ENCODE measurements at regions not wholly inside any gene's neighbourhood (a gene's known extent, or its start where the extent isn't known, plus 50 kb on each side); places are given as distances from the start of the nearest gene placed in this dataset.

DNA sequence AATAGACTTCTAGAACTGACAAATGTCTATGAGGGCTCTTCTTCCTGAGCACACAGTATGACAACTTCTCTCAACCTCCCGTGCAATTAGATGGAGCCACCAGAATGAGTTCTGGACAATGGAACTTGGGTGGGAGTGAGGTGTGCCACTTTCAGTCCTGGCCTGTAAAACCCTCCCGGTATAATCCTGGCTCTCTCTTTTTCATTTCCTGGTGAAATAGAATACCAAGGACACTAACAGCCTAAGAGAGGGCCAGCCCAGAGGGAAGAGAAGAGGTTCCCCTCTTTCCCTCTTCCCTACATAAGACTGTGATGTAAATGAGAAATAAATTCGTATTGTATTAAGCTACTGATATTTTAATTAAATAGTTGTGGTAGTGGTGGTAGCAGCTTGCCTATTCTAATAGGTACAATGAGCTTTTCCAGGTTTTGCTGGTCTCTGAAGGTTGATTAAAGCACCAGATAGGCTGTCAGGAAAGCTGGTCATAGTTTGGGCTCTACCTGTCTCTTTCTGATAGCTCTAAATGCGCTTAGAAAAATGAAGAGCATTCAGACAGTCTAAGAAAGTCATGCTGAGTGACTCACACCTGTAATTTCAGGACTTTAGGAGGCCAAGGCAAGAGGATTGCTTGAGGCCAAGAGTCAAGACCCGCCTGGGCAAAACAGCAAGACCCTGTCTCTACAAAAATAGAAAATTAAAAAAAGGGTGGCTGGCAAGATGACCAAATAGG lies 108.6 kb upstream of the ZNF644 start:
- H3K9me3 ChIP-seq, result no peaks in the 10 kb centered on the region
- H3K36me3 ChIP-seq, result no peaks in the 10 kb centered on the region
- TF ChIP-seq POLR2A (IDR thresholded peaks at IDR 0.05), result no peak
- TF ChIP-seq, protein P1, sequence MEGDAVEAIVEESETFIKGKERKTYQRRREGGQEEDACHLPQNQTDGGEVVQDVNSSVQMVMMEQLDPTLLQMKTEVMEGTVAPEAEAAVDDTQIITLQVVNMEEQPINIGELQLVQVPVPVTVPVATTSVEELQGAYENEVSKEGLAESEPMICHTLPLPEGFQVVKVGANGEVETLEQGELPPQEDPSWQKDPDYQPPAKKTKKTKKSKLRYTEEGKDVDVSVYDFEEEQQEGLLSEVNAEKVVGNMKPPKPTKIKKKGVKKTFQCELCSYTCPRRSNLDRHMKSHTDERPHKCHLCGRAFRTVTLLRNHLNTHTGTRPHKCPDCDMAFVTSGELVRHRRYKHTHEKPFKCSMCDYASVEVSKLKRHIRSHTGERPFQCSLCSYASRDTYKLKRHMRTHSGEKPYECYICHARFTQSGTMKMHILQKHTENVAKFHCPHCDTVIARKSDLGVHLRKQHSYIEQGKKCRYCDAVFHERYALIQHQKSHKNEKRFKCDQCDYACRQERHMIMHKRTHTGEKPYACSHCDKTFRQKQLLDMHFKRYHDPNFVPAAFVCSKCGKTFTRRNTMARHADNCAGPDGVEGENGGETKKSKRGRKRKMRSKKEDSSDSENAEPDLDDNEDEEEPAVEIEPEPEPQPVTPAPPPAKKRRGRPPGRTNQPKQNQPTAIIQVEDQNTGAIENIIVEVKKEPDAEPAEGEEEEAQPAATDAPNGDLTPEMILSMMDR (IDR thresholded peaks at IDR 0.05 in 8 of 11, conservative IDR thresholded peaks at IDR 0.05 in 3 of 11), result no peak
- no peak for TF ChIP-seq POLR2AphosphoS5 (IDR thresholded peaks at IDR 0.05)
- peaks cover 0 to 4% (median 0%) of the 10 kb centered on the region in 7 donors for H3K27me3 ChIP-seq (replicated peaks in 1 of 7)
- intact Hi-C loops (cut with DNase I; ENCODE audit: low total_unique reads), result no loop called here
- DNase-seq, result no peak
- no peak overlapping the region for H3K4me3 ChIP-seq
- H3K4me1 ChIP-seq, result no peaks in the 10 kb centered on the region
- WGBS, 5 donors, result 82 to 91% (median 86%) methylated on average over 5 of the region's 5 CpGs
- H3K27ac ChIP-seq, result no peak overlapping the region

DNA sequence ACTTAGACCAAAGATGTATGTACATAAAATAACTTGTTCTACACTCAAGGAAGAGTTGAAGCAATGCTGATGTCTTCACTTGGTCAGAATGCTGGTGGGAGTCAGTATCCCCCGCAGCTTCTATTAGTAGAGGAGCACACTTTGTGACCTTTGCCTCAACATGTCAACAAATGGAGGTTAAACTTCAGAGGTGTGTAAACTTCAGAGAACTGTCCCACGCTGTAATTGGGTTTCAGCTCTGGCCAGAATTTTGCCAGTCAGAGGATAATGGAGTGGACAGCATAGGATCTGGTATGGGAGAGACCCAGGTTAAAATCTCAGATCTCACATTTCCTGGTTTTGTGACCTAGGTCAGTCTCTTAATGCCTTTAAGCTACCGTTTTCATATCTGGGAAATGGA lies 107.6 kb upstream of the ZNF644 start:
- WGBS, 5 donors, result 70 to 83% (median 80%) methylated on average over 3 of the region's 3 CpGs
- peaks cover 0 to 4% (median 0%) of the 10 kb centered on the region in 7 donors for H3K27me3 ChIP-seq (replicated peaks in 1 of 7)
- TF ChIP-seq, protein P1 (IDR thresholded peaks at IDR 0.05 in 8 of 11, conservative IDR thresholded peaks at IDR 0.05 in 3 of 11), result no peak
- TF ChIP-seq POLR2A (IDR thresholded peaks at IDR 0.05) (no peak), POLR2AphosphoS5 (IDR thresholded peaks at IDR 0.05) (no peak)
- peaks cover 0 to 3% (median 0%) of the 10 kb centered on the region in 6 donors for H3K4me1 ChIP-seq
- H3K4me3 ChIP-seq, result no peak overlapping the region
- H3K27ac ChIP-seq, result no peak overlapping the region
- H3K36me3 ChIP-seq, result no peaks in the 10 kb centered on the region
- intact Hi-C loops (cut with DNase I; ENCODE audit: low total_unique reads), result no loop called here
- DNase-seq, result no peak
- no peaks in the 10 kb centered on the region for H3K9me3 ChIP-seq

- H3K36me3 ChIP-seq, result no peaks in the 10 kb centered on the region
- peaks cover 0 to 4% (median 0%) of the 10 kb centered on the region in 6 donors for H3K4me1 ChIP-seq
- WGBS, 5 donors, result 65 to 74% (median 69%) methylated on average over 1 of the region's 1 CpG
- DNase-seq, result no peak
- TF ChIP-seq POLR2A (IDR thresholded peaks at IDR 0.05) (no peak), POLR2AphosphoS5 (IDR thresholded peaks at IDR 0.05) (no peak)
- TF ChIP-seq, protein P1 (IDR thresholded peaks at IDR 0.05 in 8 of 11, conservative IDR thresholded peaks at IDR 0.05 in 3 of 11), result no peak
- H3K27me3 ChIP-seq (replicated peaks in 1 of 7), result peaks cover 0 to 4% (median 0%) of the 10 kb centered on the region in 7 donors
- intact Hi-C loops (cut with DNase I; ENCODE audit: low total_unique reads), result no loop called here
- H3K9me3 ChIP-seq, result no peaks in the 10 kb centered on the region
- no peak overlapping the region for H3K27ac ChIP-seq
- no peak overlapping the region for H3K4me3 ChIP-seq
These were observed 107.2 kb upstream of the ZNF644 start for GRCh38 chr1:91129017-91129416.

DNA sequence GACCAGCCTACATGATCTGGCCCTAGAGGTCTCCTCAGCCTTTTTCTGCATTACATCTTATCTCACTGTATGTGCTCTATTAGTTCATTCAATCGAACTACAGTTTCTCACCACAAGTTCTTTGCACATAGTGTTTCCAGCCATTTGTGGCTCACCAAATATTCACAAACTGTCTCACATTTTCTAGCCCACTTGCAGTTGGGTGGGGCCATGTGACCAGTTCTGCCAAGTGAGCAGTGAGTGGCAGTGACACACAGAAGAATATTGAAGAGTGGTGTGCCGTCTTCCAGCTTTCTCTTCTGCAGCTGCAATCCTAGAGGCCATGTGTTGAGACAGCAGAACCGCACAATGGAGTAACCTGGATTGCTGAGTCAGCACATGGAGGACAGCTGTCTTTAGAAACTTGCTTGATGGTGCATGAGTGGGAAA lies 103.2 kb upstream of the ZNF644 start:
- intact Hi-C loops (cut with DNase I; ENCODE audit: low total_unique reads), result no loop called here

More for the DNA sequence above, 103.2 kb upstream of the ZNF644 start:
- TF ChIP-seq POLR2A (IDR thresholded peaks at IDR 0.05), result no peak
- TF ChIP-seq, protein P1 (IDR thresholded peaks at IDR 0.05 in 8 of 11, conservative IDR thresholded peaks at IDR 0.05 in 3 of 11), result no peak
- TF ChIP-seq POLR2AphosphoS5 (IDR thresholded peaks at IDR 0.05), result no peak
- 44 to 66% (median 55%) methylated on average over 3 of the region's 3 CpGs for WGBS, 5 donors
- Histone ChIP-seq H3K27me3 (replicated peaks in 1 of 7) (peaks cover 0 to 4% (median 0%) of the 10 kb centered on the region in 7 donors), H3K4me3 (no peak overlapping the region), H3K36me3 (no peaks in the 10 kb centered on the region), H3K4me1 (peaks cover 0 to 6% (median 0%) of the 10 kb centered on the region in 6 donors), H3K9me3 (no peaks in the 10 kb centered on the region), H3K27ac (no peak overlapping the region)
- DNase-seq, result no peak
